ENCODE measurements at regions not wholly inside any gene's neighbourhood (a gene's known extent, or its start where the extent isn't known, plus 50 kb on each side); places are given as distances from the start of the nearest gene placed in this dataset.

- no peak for TF ChIP-seq CTCF (IDR thresholded peaks at IDR 0.05)
- Histone ChIP-seq H3K9me3 (no peaks in the 10 kb centered on the region), H3K36me3 (no peaks in the 10 kb centered on the region), H3K4me3 (no peak overlapping the region), H3K27ac (no peak overlapping the region), H3K4me1 (no peaks in the 10 kb centered on the region), H3K27me3 (no peaks in the 10 kb centered on the region)
- no peak for DNase-seq (ENCODE audit: low spot score in 2 of 2)
- intact Hi-C loops (cut with DNase I): no loop called here
Measured at GRCh38 chr3:28132941-28133340, 108.5 kb upstream of the CMC1 start.

DNA sequence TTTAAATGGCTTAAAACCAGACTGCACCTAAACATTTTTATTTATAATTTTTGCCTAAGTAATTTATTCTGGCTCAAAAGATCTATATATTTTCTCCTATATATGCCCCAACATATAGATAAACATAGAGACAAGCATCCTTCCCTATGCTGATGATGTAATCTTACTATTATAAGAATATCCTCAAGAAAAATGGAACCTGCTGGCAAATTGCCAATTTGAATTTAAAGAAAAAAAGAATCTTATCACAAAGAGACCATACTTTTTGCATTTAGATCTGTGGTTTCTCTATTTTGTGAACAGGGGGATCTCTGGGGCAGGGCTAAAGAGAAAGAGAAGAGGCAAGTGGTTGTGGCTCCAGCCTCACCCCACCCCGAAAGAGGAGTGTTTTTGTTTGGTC, 107.2 kb upstream of the CMC1 start:
- no peak overlapping the region for H3K27ac ChIP-seq
- H3K9me3 ChIP-seq: no peaks in the 10 kb centered on the region
- no peaks in the 10 kb centered on the region for H3K36me3 ChIP-seq
- no peaks in the 10 kb centered on the region for H3K4me1 ChIP-seq
- intact Hi-C loops (cut with DNase I): no loop called here
- H3K27me3 ChIP-seq: no peaks in the 10 kb centered on the region
- DNase-seq (ENCODE audit: low spot score in 2 of 2): no peak
- no peak for TF ChIP-seq CTCF (IDR thresholded peaks at IDR 0.05)
- no peak overlapping the region for H3K4me3 ChIP-seq

DNA sequence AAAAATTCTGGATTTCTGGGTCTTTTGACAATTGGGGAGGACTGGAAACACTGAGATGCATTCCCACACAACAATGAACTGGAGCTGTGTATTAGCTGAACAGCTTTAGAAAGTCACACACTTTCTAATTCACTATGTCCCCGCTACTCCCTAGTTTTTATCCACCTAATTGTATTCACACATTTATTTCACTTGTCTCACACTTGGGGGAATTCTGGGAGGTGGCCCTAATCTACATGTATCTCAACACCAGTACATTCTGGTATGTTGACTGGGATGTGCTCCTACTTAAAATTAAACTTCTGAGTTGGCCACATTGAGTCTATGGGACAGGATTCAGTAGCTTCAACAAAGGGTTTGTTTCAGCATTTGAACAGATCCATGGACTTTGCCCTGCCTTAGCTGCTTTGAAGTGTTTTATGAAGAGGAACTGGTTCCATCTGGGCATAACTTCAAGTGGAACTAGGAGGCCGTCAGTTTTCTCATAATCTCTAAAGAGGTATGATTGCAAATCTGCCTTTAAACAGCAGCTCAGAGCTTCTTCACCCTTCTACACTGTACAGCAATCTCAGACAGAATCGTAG, 106.5 kb upstream of the CMC1 start:
- Histone ChIP-seq H3K36me3 (no peaks in the 10 kb centered on the region), H3K4me3 (no peak overlapping the region), H3K4me1 (no peaks in the 10 kb centered on the region), H3K9me3 (no peaks in the 10 kb centered on the region), H3K27me3 (no peaks in the 10 kb centered on the region), H3K27ac (no peak overlapping the region)
- no peak for TF ChIP-seq CTCF (IDR thresholded peaks at IDR 0.05)
- DNase-seq (ENCODE audit: low spot score in 2 of 2): no peak
- intact Hi-C loops (cut with DNase I): no loop called here

DNA sequence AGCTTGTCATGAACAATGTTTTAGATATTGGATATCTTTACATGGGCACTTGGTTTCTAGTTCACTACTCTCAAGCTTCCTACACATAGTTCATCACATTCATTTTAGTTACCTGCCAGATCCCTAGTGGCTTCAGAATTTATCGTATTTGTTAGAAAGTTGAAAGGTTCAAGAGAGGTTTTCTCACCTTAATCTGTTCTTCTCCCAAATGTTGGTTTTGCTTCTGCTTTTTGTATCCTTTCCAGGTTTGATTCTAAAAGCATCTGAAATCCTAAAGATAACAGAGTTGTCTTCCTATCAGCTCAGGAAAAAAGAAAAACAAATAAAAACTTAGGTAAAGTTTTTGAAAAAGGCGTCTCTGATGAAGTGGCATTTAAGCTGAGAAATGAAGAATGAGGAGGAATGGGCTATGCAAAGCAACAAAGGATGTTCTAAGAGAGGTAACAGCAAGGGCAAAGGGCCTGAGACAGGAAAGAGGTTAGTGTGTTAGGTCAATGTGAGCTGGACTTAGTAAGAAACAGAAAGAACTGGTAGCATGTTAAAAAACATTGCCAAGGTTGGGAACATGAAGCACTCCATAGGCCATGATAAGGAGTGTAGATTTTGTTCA, 104.7 kb upstream of the CMC1 start:
- intact Hi-C loops (cut with DNase I): no loop called here
- Histone ChIP-seq H3K36me3 (no peaks in the 10 kb centered on the region), H3K4me3 (no peak overlapping the region), H3K9me3 (no peaks in the 10 kb centered on the region), H3K27ac (no peak overlapping the region), H3K4me1 (no peaks in the 10 kb centered on the region), H3K27me3 (no peaks in the 10 kb centered on the region)
- no peak for TF ChIP-seq CTCF (IDR thresholded peaks at IDR 0.05)
- DNase-seq (ENCODE audit: low spot score in 2 of 2): no peak

DNA sequence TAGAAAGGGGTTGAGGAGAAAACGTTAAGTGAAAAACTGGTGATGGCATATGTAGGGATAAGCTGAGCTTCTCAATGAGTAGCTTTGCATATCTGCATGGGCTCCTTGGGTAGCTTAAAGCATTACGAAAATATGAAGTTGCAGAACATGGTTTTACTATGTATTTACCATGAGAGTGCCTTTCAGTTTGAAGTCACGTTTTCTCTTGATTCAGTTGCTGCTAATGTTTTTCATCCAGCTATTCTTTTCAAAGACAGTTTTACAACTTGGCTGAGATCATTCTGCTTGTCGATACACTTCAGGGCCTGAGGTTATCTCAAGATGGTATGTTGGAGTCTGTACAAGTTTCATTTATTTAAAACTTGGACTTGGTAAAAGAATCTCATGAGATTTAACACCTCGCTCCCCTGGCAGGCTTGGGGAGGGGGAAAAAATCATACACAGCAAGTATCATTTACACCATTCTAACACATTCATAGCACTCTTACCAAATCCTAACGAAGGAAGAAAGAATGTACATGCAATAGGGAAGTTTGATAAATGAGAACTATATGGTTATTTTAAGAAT, 103.3 kb upstream of the CMC1 start:
- no peaks in the 10 kb centered on the region for H3K9me3 ChIP-seq
- DNase-seq (ENCODE audit: low spot score in 2 of 2): no peak
- H3K27ac ChIP-seq: no peak overlapping the region
- no peaks in the 10 kb centered on the region for H3K36me3 ChIP-seq
- intact Hi-C loops (cut with DNase I): no loop called here
- H3K27me3 ChIP-seq: no peaks in the 10 kb centered on the region
- no peak overlapping the region for H3K4me3 ChIP-seq
- no peaks in the 10 kb centered on the region for H3K4me1 ChIP-seq
- TF ChIP-seq CTCF (IDR thresholded peaks at IDR 0.05): no peak
